ENCODE measurements at regions not wholly inside any gene's neighbourhood (a gene's known extent, or its start where the extent isn't known, plus 50 kb on each side); places are given as distances from the start of the nearest gene placed in this dataset.

DNA sequence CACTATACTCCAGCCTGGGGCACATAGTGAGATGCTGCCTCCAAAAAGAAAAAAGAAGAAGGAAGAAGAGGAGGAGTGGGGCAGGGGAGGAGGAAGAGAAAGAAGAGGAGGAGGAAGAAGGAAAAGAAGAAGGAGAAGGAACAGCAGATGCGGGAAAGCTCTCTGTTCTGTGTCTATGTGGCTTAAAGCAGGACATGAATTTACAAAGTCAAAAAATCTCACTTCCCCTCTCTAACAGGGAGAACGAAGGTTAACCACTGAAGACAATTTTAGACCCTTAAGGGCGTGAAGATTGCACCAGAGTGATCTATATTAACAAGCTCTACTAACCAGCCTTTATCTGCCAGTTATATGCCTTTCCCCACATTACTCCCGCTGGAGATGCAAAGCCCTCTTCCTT, 258.9 kb downstream of the METTL4 start:
- peaks cover 6% of the 10 kb centered on the region for H3K9me3 Mint-ChIP-seq (ENCODE audit: unreplicated experiment)

DNA sequence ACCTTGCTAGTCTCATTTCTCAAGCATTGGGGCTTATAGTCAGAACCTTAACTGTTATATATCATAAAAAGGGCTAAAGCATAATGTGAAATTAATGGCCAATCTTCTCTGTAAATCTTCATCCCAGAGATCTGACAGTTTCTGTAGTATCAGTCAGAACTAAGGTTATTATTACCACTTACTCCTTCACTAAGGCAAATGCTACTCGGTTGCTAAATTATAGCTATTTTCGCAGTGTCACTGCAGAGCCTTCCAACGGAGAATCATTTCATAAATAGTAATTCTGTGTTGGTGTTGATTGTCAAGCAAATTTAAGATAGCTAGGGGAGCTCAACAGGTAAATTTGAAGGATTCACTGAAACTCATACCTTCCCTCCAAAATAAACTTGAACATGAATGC, 258.0 kb downstream of the METTL4 start:
- no peak for FAIRE-seq
- H3K4me2 ChIP-seq (ENCODE audit: low read length), result no peak overlapping the region

More for the DNA sequence above, 258.9 kb downstream of the METTL4 start:
- H3K27ac ChIP-seq (ENCODE audit: low read depth, low read length), result no peak overlapping the region
- H3K9me3 ChIP-seq (ENCODE audit: insufficient read depth, low read depth, low read length), result no peaks in the 10 kb centered on the region
- H3K27me3 ChIP-seq (ENCODE audit: insufficient read depth, low read length), result no peaks in the 10 kb centered on the region
- no peaks in the 10 kb centered on the region for H4K20me1 ChIP-seq (ENCODE audit: insufficient read depth, low read length)
- no peaks in the 10 kb centered on the region for H3K79me2 ChIP-seq (ENCODE audit: insufficient read depth, low read length)
- H3K4me3 ChIP-seq (ENCODE audit: insufficient read depth, low read depth, low read length), result no peak overlapping the region
- no peak overlapping the region for H2AFZ ChIP-seq (ENCODE audit: low read depth, low read length)
- no peaks in the 10 kb centered on the region for H3K27me3 Mint-ChIP-seq (ENCODE audit: low read depth, unreplicated experiment)
- H3K27ac Mint-ChIP-seq (ENCODE audit: unreplicated experiment), result no peak overlapping the region
- H3K4me1 ChIP-seq (ENCODE audit: insufficient read depth, low read length), result no peaks in the 10 kb centered on the region
- H3K9ac ChIP-seq (ENCODE audit: low read length), result no peak overlapping the region
- no peak overlapping the region for H3K4me2 ChIP-seq (ENCODE audit: low read length)
- DNase-seq (ENCODE audit: low read depth) (no peak), FAIRE-seq (no peak)
- H3K4me1 Mint-ChIP-seq (ENCODE audit: low read depth, unreplicated experiment), result peaks cover 10% of the 10 kb centered on the region
- H3K4me3 Mint-ChIP-seq (ENCODE audit: unreplicated experiment), result no peak overlapping the region
- H3K36me3 Mint-ChIP-seq (ENCODE audit: low read depth, unreplicated experiment), result no peaks in the 10 kb centered on the region
- TF ChIP-seq, protein P1, sequence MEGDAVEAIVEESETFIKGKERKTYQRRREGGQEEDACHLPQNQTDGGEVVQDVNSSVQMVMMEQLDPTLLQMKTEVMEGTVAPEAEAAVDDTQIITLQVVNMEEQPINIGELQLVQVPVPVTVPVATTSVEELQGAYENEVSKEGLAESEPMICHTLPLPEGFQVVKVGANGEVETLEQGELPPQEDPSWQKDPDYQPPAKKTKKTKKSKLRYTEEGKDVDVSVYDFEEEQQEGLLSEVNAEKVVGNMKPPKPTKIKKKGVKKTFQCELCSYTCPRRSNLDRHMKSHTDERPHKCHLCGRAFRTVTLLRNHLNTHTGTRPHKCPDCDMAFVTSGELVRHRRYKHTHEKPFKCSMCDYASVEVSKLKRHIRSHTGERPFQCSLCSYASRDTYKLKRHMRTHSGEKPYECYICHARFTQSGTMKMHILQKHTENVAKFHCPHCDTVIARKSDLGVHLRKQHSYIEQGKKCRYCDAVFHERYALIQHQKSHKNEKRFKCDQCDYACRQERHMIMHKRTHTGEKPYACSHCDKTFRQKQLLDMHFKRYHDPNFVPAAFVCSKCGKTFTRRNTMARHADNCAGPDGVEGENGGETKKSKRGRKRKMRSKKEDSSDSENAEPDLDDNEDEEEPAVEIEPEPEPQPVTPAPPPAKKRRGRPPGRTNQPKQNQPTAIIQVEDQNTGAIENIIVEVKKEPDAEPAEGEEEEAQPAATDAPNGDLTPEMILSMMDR (IDR thresholded peaks at IDR 0.05; ENCODE audit: insufficient read depth, low read depth, low read length), result no peak
- no peak for TF ChIP-seq EZH2 (IDR thresholded peaks at IDR 0.05; ENCODE audit: insufficient read depth, low read length)
- H3K36me3 ChIP-seq (ENCODE audit: insufficient read depth, low read length), result no peaks in the 10 kb centered on the region

GRCh38 chr18:2316082-2316750, 255.1 kb downstream of the METTL4 start:
- Histone ChIP-seq H3K4me2 (ENCODE audit: low read length) (no peak overlapping the region), H3K79me2 (ENCODE audit: insufficient read depth, low read length) (no peaks in the 10 kb centered on the region), H3K27me3 (ENCODE audit: insufficient read depth, low read length) (no peaks in the 10 kb centered on the region), H3K9ac (ENCODE audit: low read length) (no peak overlapping the region), H3K27ac (ENCODE audit: low read depth, low read length) (no peak overlapping the region), H3K4me1 (ENCODE audit: insufficient read depth, low read length) (no peaks in the 10 kb centered on the region), H3K36me3 (ENCODE audit: insufficient read depth, low read length) (no peaks in the 10 kb centered on the region), H3K9me3 (ENCODE audit: insufficient read depth, low read depth, low read length) (no peaks in the 10 kb centered on the region), H3K4me3 (ENCODE audit: insufficient read depth, low read depth, low read length) (no peak overlapping the region), H2AFZ (ENCODE audit: low read depth, low read length) (no peak overlapping the region), H4K20me1 (ENCODE audit: insufficient read depth, low read length) (no peaks in the 10 kb centered on the region)
- H3K9me3 Mint-ChIP-seq (ENCODE audit: unreplicated experiment), result peaks cover 3% of the 10 kb centered on the region
- TF ChIP-seq, protein P1 (IDR thresholded peaks at IDR 0.05; ENCODE audit: insufficient read depth, low read depth, low read length), result no peak
- no peak for TF ChIP-seq EZH2 (IDR thresholded peaks at IDR 0.05; ENCODE audit: insufficient read depth, low read length)
- FAIRE-seq, result no peak
- H3K27ac Mint-ChIP-seq (ENCODE audit: unreplicated experiment), result no peak overlapping the region
- H3K4me3 Mint-ChIP-seq (ENCODE audit: unreplicated experiment), result no peak overlapping the region
- H3K4me1 Mint-ChIP-seq (ENCODE audit: low read depth, unreplicated experiment), result peaks cover 10% of the 10 kb centered on the region
- H3K36me3 Mint-ChIP-seq (ENCODE audit: low read depth, unreplicated experiment), result no peaks in the 10 kb centered on the region
- DNase-seq (ENCODE audit: low read depth), result peak; percentile 36
- H3K27me3 Mint-ChIP-seq (ENCODE audit: low read depth, unreplicated experiment), result no peaks in the 10 kb centered on the region

More for the DNA sequence above, 258.0 kb downstream of the METTL4 start:
- H3K27ac Mint-ChIP-seq (ENCODE audit: unreplicated experiment), result no peak overlapping the region
- H3K9me3 ChIP-seq (ENCODE audit: insufficient read depth, low read depth, low read length), result no peaks in the 10 kb centered on the region
- H3K4me1 Mint-ChIP-seq (ENCODE audit: low read depth, unreplicated experiment), result peaks cover 10% of the 10 kb centered on the region
- H3K36me3 Mint-ChIP-seq (ENCODE audit: low read depth, unreplicated experiment), result no peaks in the 10 kb centered on the region
- TF ChIP-seq, protein P1 (IDR thresholded peaks at IDR 0.05; ENCODE audit: insufficient read depth, low read depth, low read length), result no peak
- no peak for TF ChIP-seq EZH2 (IDR thresholded peaks at IDR 0.05; ENCODE audit: insufficient read depth, low read length)
- H3K27me3 ChIP-seq (ENCODE audit: insufficient read depth, low read length), result no peaks in the 10 kb centered on the region
- no peaks in the 10 kb centered on the region for H4K20me1 ChIP-seq (ENCODE audit: insufficient read depth, low read length)
- no peaks in the 10 kb centered on the region for H3K79me2 ChIP-seq (ENCODE audit: insufficient read depth, low read length)
- no peak overlapping the region for H3K27ac ChIP-seq (ENCODE audit: low read depth, low read length)
- peaks cover 2% of the 10 kb centered on the region for H3K9me3 Mint-ChIP-seq (ENCODE audit: unreplicated experiment)
- H3K4me3 ChIP-seq (ENCODE audit: insufficient read depth, low read depth, low read length), result no peak overlapping the region
- H3K4me3 Mint-ChIP-seq (ENCODE audit: unreplicated experiment), result no peak overlapping the region
- H3K27me3 Mint-ChIP-seq (ENCODE audit: low read depth, unreplicated experiment), result no peaks in the 10 kb centered on the region
- DNase-seq (ENCODE audit: low read depth), result no peak
- no peaks in the 10 kb centered on the region for H3K36me3 ChIP-seq (ENCODE audit: insufficient read depth, low read length)
- no peaks in the 10 kb centered on the region for H3K4me1 ChIP-seq (ENCODE audit: insufficient read depth, low read length)
- H3K9ac ChIP-seq (ENCODE audit: low read length), result no peak overlapping the region
- no peak overlapping the region for H2AFZ ChIP-seq (ENCODE audit: low read depth, low read length)

All from astrocyte (in vitro differentiated cells and primary cell).